ENCODE measurements at regions not wholly inside any gene's neighbourhood (a gene's known extent, or its start where the extent isn't known, plus 50 kb on each side); places are given as distances from the start of the nearest gene placed in this dataset.

GRCh38 chr13:79196843-79197242 is 209.2 kb downstream of the RBM26 start:
- Histone ChIP-seq H3K27ac (no peak overlapping the region), H3K4me2 (no peak overlapping the region), H3K9me3 (no peaks in the 10 kb centered on the region), H3K4me3 (no peak overlapping the region), H3K4me1 (no peaks in the 10 kb centered on the region)
- POLR2A ChIA-PET: no interaction called here
- CTCF ChIA-PET: no interaction called here
- no peak for DNase-seq (ENCODE audit: low read depth in 1 of 2, low spot score in 1 of 2)
- no peak for TF ChIP-seq ZSCAN20 (CRISPR knock-in tag; IDR thresholded peaks at IDR 0.05)
- no peak for TF ChIP-seq RARB (CRISPR knock-in tag; IDR thresholded peaks at IDR 0.05)
- TF ChIP-seq CBX2 (IDR thresholded peaks at IDR 0.05; ENCODE audit: borderline replicate concordance, low read depth): no peak
- no peak for TF ChIP-seq NFE2L2 (conservative IDR thresholded peaks at IDR 0.05; ENCODE audit: low read length)
- TF ChIP-seq PHF8 (IDR thresholded peaks at IDR 0.05; ENCODE audit: borderline replicate concordance, low read depth): no peak
- TF ChIP-seq EHMT2 (IDR thresholded peaks at IDR 0.05; ENCODE audit: low read depth): no peak
- TF ChIP-seq HOXA7 (CRISPR knock-in tag; IDR thresholded peaks at IDR 0.05): no peak
- no peak for TF ChIP-seq CBX8 (IDR thresholded peaks at IDR 0.05)
- TF ChIP-seq MAZ (IDR thresholded peaks at IDR 0.05; ENCODE audit: borderline replicate concordance, low read depth, low read length): no peak
- no peak for TF ChIP-seq ATOH8 (CRISPR knock-in tag; IDR thresholded peaks at IDR 0.05; ENCODE audit: low read depth)
- TF ChIP-seq CHD4 (IDR thresholded peaks at IDR 0.05; ENCODE audit: borderline replicate concordance): no peak
- no peak for FAIRE-seq
- WGBS (ENCODE audit: missing lambda C conversion rate): 33% methylated on average over 3 of the region's 3 CpGs
- ATAC-seq: no peak

GRCh38 chr13:79196366-79196765 is 209.7 kb downstream of the RBM26 start:
- Histone ChIP-seq H3K4me1 (no peaks in the 10 kb centered on the region), H3K9me3 (no peaks in the 10 kb centered on the region), H3K4me2 (no peak overlapping the region), H3K4me3 (no peak overlapping the region), H3K27ac (no peak overlapping the region)
- FAIRE-seq (no peak), DNase-seq (ENCODE audit: low read depth in 1 of 2, low spot score in 1 of 2) (no peak), ATAC-seq (no peak)
- TF ChIP-seq NPAS2 (CRISPR knock-in tag; IDR thresholded peaks at IDR 0.05; ENCODE audit: borderline replicate concordance) (no peak), NFE2L2 (conservative IDR thresholded peaks at IDR 0.05; ENCODE audit: low read length) (no peak), RAD21 (conservative IDR thresholded peaks at IDR 0.05 in 1 of 2, IDR thresholded peaks at IDR 0.05 in 1 of 2) (no peak), E2F6 (IDR thresholded peaks at IDR 0.05; ENCODE audit: borderline replicate concordance, low read depth) (no peak), POLR2AphosphoS2 (conservative IDR thresholded peaks at IDR 0.05; ENCODE audit: low read length) (no peak), POLR2A (IDR thresholded peaks at IDR 0.05; ENCODE audit: low read length) (no peak), ZFP36 (IDR thresholded peaks at IDR 0.05; ENCODE audit: borderline replicate concordance, partially characterized antibody) (no peak), FOSL2 (IDR thresholded peaks at IDR 0.05) (no peak), FOSL2 (CRISPR knock-in tag; IDR thresholded peaks at IDR 0.05) (no peak), EP300 (IDR thresholded peaks at IDR 0.05) (no peak), TP53 (CRISPR knock-in tag; IDR thresholded peaks at IDR 0.05) (no peak), RARB (CRISPR knock-in tag; IDR thresholded peaks at IDR 0.05) (no peak), RNF2 (IDR thresholded peaks at IDR 0.05; ENCODE audit: borderline replicate concordance, low read depth) (no peak), MAZ (IDR thresholded peaks at IDR 0.05; ENCODE audit: borderline replicate concordance, low read depth, low read length) (no peak), JUNB (IDR thresholded peaks at IDR 0.05) (no peak), CBX2 (IDR thresholded peaks at IDR 0.05; ENCODE audit: borderline replicate concordance, low read depth) (no peak), HOXB5 (CRISPR knock-in tag; IDR thresholded peaks at IDR 0.05) (no peak), PHF8 (IDR thresholded peaks at IDR 0.05; ENCODE audit: borderline replicate concordance, low read depth) (no peak), FOSB (CRISPR knock-in tag; IDR thresholded peaks at IDR 0.05) (no peak), SMC3 (IDR thresholded peaks at IDR 0.05) (no peak), FOXS1 (CRISPR knock-in tag; IDR thresholded peaks at IDR 0.05) (no peak)
- ChIA-PET CTCF (no interaction called here), POLR2A (no interaction called here)
- WGBS (ENCODE audit: missing lambda C conversion rate): 17% methylated on average over 3 of the region's 3 CpGs

Measured in A549 (cell line).